Fibroblast of mammary gland (primary cell): ENCODE measurements at regions not wholly inside any gene's neighbourhood (a gene's known extent, or its start where the extent isn't known, plus 50 kb on each side); places are given as distances from the start of the nearest gene placed in this dataset.

Experiments used
- DNase-seq: peaks from one replicate; pipeline ENCODE4 v3.0.0-alpha.2; 2010; ENCODE audit warnings: low read depth
- H3K4me3 ChIP-seq: 2 replicates; pipeline ENCODE4 v1.5.1; 2011; ENCODE audit warnings: low read depth, mild to moderate bottlenecking, low read length, moderate library complexity; ENCODE audit not compliant: control insufficient read depth
- CTCF ChIP-seq: conservative IDR thresholded peaks from 2 replicates; pipeline ENCODE4 v1.5.1; 2011; ENCODE audit warnings: low read depth, low read length, inconsistent platforms; ENCODE audit not compliant: control insufficient read depth, insufficient read depth

GRCh38 chr21:28779914-28780313, 212.8 kb downstream of the LTN1 start:
- no peak overlapping the region for H3K4me3 ChIP-seq
- no peak for TF ChIP-seq CTCF
- no peak for DNase-seq

GRCh38 chr21:28776251-28776650, 216.4 kb downstream of the LTN1 start:
- peak; percentile 96 for DNase-seq
- H3K4me3 ChIP-seq, result no peak overlapping the region
- TF ChIP-seq CTCF, result no peak

DNA sequence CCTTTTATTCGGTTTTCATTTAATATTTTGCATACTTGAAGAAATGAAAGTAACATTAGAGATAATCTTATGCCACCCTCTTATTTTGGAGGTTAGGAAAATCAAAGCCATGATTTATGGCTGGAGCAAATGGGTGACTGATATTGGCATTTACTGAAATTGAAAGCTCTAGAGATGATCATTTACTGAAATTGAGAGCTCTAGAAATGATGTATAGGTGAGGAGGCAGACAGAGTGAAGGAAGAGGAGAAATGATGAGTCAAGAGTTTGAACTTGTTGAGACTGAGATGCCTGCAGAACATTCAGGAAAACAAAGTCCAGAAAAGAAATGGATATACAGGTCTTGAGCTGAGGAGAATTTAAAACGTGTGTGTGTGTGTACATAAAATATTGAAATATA, 217.6 kb downstream of the LTN1 start:
- no peak for DNase-seq
- TF ChIP-seq CTCF, result no peak
- no peak overlapping the region for H3K4me3 ChIP-seq

- no peak for DNase-seq
Observed at GRCh38 chr21:28773036-28773435, 219.6 kb downstream of the LTN1 start.

DNA sequence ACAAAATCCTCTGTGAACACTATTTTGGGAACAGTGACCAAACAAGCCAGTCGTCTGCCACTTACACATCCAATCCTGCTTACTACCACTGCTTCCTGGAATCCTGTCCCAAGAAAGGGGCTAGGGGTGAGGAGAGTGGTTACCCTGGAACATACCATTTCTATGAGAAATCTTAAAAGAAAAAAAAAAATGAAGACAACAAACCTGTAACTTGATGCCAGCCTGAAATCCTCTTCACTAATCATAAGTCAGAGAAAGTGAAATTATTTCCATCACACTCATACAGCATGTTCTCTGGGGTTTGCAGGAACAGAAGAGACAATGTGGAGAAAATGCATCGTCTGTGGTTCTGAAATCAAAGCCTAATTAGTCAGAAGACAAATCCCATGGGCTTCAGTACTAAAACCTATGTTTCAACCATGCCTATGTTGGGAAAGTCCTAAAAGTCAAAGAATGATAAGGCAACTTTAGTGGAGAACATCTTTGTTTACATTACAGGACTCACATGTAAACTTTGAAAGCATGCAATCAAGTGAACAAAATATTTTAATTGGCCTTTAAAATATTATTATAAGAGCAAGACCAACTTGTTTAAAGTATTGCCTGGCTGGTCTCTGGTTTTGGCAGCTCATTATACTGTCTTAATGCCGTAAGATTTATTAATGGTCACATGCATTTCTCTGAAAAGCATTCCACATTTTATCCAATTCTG, 220.7 kb downstream of the LTN1 start:
- DNase-seq, result peak; percentile 98
- H3K4me3 ChIP-seq, result no peak overlapping the region
- TF ChIP-seq CTCF, result no peak

More at GRCh38 chr21:28773036-28773435, 219.6 kb downstream of the LTN1 start:
- no peak for TF ChIP-seq CTCF
- no peak overlapping the region for H3K4me3 ChIP-seq

DNA sequence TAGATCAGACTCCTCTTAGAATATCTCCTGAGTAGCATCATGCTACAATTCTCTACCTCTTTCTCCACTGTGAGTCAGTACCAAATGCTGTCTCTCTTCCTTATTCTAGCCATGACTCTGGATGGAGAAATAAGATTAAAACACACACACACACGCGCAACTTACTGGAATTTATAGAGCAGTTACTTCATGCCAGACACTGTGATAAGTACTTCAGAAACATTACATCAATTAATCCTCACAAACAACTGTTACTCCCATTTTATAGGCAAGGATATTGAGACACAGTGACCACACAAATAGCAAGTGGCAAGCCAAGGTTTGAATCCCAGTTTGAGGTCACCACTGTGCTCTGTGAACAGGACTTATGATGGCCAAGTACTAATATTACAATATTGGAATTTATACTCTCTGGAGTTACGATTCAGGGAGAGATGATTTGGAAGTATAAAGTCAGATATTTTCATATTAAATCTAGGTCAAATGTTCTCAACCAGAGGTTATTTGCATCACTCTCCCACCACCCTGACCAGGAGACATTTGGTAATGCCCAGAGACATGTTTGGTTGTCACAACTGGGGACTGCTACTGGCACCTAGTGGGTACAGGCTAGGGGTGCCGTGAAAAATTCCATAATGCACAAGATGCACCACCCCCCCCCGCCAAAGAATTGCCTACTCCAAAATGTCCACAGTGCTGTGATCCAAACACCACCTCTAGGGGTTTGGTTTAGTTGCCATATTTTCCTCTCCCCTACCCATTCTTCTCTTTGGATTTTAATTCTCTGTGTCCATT, 221.6 kb downstream of the LTN1 start:
- peak; percentile 65 for DNase-seq
- TF ChIP-seq CTCF, result no peak
- H3K4me3 ChIP-seq, result no peak overlapping the region

- no peak for TF ChIP-seq CTCF
- DNase-seq, result peak; percentile 69
- H3K4me3 ChIP-seq, result no peak overlapping the region
Observed at GRCh38 chr21:28769683-28770082, 223.0 kb downstream of the LTN1 start.
